H4 (cell line): ENCODE measurements at regions not wholly inside any gene's neighbourhood (a gene's known extent, or its start where the extent isn't known, plus 50 kb on each side); places are given as distances from the start of the nearest gene placed in this dataset.
A peak's percentile ranks its signal among the peaks of the same experiment; 100 is the strongest.

ENCODE experiments used
- DNase-seq: peaks from one replicate; pipeline ENCODE4 v3.0.0-alpha.2; 2015; ENCODE audit warnings: low spot score

DNA sequence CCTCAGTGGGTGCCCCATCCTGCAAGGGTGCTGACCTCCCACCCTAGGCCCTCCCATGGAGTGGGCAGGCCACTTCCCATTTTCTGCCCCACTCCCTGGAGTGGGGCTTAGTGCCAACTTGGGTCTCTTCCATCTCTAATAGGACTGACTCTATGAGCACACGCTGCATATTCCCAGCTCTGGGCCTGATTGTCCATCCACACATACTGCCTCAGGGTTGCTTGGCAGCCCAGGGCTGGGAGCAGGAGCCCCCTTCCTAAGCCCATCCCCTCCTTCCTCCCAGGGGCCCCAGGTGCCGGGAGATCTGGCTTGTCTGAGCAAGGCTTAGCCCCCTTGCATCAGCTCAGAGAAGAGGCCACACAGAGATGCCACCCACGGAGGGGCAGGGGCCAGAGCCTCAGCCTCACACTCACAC, 55.1 kb downstream of the PJA1 start:
- no peak for DNase-seq

DNA sequence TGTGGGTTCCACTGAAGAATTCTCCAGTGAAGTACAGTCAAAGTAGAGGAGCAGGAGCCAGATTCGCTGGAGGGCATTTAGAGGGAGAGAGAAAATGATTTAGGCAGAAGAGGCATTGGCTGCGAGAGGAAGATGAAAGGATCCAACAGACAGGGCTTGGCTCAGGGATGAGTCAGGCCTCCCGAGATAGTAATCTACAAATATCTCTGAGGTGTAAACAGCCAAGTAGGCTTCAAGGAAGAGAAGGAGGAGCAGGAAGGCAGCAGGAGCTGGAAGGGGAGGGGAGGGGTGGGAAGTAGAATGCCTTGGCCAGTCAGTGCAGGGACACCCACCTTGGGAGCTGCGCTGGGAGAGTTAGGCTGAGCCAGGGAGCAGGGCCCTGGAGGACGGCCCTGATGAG, 55.5 kb downstream of the PJA1 start:
- DNase-seq: peak; percentile 44

DNA sequence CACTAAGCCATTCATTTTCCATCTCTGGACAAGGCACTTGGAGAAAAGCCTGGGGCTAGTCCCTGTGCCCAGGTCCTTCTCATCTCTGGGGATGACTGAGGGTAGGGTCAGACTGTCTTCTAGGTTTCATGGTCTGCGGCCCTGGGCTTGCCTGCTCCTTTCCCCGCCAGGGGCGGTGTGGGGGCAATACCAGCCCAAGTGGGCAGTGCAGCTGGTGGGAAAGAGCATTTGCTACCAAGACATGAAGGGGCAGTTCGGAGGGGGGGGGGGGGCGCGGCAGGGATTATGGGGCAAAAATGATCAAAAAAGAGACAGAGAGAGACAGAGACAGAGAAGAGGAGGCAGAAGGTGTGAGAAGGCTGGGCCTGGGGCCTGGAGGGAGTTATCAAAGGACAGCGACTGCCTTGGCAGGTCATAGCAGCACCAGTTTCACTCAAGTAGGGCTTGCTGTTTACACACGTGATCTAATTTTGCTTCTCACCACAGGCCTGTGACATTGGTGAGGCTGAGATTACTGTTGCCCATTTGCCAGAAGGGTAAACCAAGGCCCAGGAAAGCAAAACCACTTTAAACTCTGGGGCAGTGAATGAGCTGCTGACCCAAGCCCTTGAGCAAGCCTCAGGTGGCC, 56.1 kb downstream of the PJA1 start:
- DNase-seq: no peak

DNA sequence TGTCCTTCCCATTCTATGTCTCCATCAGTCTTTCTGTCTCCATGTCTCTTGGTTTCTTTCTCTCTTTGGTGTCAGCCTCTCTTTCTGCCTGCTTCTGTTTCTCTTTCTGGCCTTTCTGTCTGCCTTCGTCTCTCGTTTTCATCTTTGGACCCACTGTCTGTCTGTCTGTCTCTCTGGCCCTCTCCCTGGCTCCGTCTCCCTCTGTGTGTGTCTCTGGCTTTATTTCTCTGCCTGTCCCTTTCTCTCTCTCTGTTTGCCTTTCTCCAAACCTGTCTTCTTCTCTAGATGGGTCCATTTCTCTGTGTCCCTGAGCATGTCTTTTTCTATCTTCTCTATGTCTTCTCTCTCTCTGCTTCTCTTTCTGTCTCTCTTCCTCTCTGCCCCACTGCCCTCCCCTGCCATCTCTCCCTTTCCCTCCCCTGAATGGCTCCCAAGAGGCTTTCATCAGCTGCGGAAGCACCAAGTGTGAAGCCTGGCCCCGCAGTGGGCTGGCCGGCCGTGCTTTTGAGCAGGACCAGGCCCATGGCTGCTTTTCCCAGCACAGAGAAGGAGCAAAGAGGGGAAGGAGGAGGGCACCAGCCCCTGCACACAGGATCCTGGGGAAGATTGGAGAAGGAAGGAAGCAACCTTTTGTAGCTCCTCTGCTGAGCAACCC, 57.4 kb downstream of the PJA1 start:
- DNase-seq: no peak

DNA sequence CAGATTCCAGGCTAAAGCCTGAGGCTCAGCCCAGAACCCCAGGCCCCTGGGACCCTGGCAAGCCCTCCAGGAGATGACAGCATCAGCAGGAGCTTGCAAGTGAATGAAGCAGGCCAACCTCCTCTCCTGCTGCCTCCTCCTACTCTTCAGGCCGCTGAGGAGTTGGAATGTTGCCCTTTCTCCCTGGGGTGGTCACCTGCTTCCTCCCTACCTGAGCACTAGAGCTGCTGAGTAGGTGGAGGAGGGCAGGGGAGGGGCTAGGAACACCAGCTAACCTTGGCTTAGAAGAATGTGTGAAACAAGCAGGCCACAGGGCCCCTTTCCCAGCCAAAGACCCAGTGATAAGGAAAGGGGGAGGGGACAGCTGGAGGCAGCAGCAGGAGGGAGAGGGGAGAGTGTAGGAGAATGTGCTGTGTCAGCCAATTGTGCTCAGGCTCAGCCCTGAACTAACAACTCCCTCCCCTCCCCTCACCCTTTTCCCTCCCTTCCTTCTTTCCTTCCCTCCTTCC, 58.0 kb downstream of the PJA1 start:
- DNase-seq: no peak

DNA sequence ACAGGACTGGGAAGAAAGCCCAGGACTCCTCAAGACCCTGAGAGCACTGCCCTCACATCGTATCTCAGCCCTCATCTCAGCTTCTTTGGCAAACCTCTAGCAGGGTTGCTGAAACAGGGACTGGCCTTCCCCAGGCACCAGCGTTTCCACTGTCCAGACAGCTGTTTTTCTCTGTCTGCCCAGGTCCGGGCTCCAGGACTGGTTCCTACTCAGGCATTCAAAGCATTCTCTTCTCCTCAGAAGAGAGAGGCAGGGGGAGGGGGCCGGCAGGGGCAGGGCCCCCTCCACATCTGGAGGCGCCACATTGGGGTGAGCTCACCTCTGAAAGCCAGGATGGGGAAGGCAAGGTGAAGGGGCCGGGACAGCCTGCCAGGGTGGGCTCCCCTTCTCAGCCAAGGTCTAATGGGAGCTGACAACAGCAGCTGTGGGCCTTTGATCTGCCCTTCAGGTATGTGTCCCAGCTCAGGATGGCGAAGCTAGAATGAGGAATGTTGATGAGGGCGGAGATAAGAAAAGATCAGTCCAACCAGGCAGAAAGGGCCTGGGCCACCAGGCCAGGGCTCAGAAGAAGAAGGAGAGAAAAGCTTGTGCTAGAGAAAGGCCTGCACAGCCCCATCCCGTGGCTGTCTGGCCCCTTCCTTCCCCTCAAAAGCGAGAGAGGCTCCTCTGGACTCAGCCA, 60.4 kb downstream of the PJA1 start:
- no peak for DNase-seq

DNA sequence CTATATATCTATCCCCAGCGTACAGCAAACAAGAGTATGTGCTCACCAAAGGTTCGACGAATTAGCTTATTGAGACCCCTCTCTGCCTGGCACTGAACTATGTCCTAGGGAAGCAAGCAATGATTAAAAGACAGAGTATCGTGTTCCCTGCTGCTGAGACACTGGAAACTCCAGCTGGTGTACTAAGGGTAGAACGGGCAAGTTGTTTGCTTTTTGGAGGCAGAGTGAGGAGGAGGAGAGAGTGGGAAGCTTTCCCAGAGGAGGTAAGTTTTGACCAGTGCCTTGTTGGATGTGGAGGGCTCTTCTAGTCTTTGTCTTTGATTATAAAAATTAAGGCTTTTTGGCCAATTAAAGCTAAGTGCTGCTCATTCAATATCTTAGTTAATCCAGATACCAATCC, 61.7 kb downstream of the PJA1 start:
- DNase-seq: no peak

DNA sequence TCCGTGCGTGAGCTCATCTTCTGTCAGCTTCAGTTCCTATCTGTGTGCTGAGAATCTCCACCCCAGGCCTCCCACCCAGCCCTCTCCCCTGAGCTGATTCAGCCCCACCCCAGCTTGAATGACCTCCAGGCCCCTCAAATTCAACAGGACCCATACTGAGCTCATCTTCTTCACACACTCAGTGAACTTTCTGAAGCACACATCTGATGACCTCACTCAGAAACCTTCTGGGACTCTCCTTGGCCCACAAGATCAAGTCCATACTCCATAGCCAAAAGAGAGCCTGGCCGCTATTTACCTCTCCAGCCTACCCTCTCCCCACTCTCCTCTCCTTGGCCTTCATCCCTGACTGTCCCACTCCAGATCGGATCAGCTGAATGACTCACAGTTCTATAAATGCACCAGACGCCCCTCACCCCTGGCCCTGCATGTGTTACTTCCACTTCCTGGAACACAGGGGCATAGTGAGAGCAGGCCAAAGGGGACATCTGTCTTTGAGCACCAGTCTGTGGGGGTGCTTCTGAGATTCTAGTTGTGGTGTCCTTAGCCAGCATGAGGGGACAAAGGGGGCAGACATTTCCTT, 62.5 kb downstream of the PJA1 start:
- no peak for DNase-seq

DNA sequence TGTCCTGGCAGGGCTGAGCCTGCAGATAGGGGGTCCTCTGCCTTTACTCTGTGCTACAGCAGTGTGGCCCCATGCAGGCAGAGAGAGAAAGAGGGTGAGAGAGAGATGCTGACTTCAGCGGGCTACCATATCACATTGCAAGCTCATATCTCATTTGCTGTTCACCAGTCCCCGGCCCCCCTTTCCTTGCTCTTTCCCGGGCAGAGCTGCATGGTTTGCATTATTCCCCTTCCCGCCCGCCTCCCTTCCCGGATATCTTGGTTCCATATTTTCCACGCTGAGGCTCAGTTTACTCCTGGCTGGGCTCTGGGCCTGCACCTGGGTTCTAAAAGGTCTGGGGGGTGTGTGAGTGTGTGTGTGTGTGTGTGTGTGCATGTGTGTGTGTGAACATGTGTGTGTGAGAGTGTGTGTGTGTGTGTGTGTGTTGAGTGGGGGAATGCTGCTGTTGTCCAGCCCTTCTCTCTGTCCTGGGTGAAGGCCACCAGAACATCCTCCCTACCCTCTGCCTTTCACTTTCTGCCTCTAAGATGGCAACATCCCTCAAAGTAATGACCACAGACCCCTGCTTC, 63.5 kb downstream of the PJA1 start:
- DNase-seq: no peak

DNA sequence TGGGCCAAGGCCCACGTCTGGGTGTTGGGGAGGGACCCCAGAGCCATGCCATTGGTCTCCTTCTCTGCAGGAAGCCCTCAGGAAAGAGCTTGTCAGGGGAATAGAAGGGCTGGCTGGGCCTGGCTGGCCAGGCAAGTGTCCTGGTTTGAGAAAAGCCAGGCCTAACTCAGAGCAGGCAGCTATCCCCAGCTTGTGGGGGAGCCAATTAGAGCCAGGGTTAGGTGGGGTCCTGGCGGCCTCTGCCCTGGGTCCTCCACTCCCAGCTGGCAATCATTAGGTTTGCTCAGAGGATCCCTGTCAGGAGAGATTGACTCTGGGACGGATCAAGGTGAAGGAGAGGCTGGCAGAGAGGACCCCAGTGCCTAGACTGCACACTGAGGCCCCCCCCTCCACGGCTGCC, 64.8 kb downstream of the PJA1 start:
- DNase-seq: no peak

DNA sequence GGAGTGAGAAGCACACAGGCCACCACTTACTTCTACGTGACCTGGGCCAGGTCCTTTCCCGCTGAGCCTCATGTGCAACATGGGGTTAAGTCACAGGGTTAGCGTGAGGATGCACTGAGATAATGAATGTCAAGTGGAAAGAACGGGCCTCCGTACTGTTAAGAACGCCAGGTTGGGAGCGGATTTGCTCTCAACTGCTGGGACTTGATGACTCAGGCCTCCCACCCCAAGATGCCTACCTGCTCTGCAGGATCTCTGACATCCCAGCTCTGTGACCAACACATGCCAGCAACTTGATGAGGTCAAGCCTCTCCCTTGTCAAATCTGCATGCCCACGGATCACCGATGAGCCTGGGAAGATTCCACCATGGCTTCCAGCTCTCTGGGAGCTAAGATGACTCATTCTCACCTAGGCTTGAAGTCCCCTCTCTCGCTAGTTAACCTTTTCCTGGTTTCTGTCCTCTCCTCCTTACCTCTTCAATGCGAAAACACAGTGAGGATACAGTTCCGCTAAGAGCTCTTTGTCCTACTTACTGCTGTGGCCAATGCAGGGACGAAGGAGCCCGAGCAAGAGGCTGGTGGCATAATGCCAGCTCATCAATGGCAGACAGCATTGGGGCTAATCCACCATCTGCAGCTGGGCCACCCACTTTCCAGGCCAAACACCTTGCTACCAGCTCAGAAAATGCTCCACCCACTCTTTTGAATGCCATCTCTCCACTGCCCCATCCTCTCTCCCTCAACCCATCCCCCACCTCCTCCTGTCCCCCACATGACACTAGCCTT, 67.6 kb downstream of the PJA1 start:
- no peak for DNase-seq

DNA sequence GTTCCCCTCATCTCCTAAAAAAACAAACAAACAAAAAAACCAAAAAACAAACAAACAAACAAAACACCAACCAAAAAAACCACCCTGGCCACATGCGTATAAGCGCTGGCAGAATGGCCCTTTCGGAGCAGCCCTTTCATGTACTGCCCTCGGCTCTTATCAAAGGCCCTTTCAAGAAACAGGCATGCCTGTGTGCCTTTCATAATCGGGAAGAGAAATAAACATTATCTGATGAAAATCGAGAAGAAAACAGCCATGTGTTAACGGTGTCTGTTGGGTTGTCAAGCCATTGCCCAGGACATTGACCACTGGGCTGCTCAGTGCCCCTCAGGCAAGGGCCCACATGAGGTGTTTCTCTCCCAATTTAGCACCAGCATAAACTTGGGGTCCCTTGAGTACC, 68.3 kb downstream of the PJA1 start:
- DNase-seq: no peak

DNA sequence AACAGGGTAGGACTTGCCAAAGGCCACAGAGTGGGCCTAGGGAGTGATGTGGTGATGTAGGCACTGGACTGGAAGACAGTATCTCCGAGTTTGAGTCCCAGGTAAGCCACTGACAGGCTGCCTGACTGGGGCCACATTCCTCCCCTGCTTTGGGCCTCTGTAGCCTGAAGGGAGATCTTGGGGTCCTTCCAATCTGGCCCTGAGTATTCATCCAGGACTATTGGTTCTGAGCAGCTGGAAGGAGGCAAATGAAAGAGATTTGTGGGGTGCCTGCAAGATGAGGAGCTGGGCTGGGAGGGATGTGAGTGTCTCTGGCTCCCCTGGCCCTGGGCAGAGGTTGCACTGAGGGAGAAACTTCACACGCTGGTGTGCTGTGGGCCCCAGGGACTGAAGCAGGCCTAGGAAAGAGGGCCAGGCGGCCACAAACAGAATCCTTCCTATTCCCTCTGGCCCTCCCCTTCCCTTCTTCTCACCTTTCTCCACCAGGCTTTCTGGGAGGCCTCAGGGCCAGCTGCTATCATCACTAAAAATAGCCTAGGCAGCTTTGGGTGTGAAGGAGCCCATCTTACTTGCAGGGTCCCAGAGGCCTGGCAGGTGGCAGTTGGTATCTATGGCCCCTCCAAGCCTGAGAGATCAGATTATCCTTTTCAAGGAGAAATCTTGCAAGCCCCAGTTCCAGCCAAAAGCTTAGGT, 70.1 kb downstream of the PJA1 start:
- DNase-seq: no peak

DNA sequence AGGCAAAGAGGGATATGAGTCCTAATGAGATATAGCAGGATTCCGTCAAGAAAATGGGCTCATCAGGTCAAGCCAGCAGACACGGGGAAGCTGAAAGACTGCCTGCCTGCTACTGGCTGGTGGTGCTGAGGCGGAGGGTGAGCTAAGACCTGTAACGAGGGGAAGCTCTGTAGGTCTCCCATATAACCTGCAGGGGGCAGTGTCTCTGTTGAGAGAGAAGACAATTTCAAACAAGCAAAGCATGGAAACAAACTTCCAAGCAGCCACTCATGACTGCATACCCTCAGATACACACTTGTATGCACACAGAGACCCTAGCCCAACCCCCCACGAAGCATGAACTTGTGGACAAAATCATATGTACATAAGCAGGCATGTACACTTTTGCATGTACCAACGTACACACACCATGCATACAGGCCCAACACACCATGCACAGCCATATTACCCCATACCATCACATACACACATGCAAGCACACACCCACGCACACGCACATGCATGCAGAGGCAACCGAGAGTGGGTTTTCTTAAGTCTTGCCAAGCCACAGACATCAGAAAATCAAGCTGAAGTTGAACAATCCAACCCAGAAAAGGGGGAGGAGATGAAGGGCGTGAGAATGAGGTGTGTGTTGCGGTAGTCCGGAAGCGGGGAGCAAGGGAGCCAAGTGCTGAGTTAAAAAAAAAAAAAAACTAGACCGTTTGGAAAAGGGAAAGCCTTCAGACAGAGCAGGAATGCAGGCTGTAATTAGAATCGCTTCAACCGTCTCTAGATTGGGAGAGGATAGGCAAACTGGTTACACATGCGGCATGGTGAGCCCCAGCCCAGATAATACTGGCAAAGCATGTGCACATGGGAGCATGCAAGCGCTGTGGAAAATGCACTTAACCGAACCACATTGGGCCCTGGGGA, 71.0 kb downstream of the PJA1 start:
- DNase-seq: peak; percentile 34

DNA sequence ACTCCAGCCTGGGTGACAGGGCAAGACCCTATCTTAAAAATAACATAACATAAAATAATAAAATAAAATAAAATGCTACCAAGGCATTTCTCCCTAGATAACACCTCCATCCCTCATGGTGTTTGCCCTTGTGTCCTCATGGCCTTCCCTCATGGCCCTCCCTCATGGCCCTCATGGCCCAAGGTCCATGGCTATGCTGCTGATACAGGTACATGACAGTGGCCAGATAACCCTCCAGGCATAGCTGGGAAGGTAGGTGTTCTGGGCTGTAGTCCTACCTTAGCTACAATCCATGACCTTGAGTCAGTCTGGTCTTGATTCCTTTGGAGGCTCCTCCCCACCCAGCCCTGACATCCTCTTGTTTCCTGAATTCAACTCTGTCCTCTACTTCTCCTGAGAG, 75.2 kb downstream of the PJA1 start:
- no peak for DNase-seq

DNA sequence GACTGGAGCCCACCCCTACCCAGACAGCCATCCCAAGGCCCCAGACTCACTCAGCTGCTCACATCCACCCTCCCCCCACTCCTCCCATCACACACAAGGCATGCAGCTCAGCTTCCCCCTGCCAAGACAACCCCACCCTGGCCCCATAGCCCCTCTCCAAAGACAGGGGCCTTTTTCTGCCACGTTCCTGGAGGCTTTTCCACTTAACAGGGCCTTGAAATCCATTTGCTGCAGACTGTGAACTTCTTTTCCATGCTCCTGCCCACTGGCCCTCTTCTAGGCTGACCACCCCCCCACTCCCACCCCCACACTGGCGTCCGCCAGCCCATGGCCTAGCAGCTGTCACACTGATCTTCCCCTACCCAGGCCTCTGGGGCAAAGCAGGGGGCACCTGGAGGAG, 76.0 kb downstream of the PJA1 start:
- no peak for DNase-seq

DNA sequence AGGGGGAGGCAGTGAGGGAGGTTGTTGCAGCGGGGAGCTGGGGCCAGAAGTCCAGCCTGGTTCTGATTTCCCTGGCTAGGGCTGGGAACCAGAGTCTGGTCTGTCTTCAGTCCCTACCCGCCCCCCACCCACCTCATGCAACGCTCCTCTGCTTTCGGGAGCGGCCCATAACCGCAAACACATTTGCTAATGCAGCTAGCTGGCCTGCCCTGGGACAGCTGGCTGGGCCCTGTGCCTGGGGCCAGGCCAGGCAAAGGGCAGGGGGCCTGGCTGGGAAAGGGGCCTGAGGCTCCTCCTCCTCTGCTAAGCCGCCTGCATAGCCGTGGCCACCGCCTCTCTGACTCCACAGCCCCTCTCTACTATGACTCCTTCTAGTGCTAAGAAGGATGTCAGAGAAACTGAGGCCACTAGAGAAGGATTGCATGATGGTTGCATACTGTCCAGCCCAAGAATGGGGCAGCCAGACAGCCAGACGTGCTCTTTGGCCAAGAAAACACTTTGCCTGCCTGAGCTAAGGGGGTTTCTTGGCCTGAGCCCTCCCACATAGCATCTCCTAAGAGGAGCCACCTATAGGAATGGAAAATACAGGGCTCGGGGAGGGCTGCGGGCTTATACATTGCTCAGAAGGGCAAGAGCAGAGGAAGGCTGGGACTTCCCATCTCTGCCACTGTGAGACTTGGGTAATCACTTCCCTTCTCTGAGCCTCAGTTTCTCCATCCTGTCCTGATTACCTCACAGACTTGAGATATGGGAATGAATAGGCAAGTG, 76.9 kb downstream of the PJA1 start:
- DNase-seq: no peak

DNA sequence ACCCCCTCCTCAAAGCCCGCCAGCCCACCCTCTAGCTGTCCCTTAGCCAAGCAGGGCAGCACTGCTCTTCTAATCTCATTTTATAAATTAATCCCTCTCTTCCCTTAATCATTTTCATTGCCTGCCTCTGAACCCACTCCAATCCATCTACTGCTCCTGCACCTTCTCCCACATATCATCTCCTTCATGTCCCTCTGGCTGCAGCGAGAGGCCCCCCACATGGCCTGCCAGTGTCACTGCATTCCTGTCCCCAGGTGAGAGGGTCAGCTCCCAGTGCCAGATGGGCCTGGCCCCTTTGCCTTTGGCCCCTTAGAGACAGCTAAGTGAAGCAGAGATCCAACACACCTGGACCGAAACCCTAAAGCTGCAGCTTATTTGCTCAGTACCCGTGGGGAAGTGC, 79.4 kb downstream of the PJA1 start:
- no peak for DNase-seq

DNA sequence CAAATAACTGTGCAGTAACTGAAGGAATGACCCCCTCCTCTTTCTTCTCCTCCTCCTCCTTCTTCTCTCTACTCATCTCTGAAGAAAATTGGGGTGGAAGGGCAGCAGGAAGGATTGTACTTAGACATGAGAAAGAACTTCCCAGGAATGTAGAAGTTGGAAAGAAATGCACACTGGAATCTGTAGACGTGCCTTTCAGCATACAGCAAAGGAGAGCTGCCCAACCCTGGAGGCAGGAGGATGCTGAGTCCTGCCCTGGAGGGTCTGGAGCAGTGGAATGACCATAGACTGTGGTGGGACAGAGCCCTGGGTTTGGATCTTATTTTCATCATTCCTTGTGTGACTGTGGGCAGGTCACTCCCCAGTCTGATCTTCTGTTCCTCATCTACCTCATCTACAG, 80.1 kb downstream of the PJA1 start:
- no peak for DNase-seq
